Suppressor macrophage treated with lipopolysaccharide for 1 hour (primary cell): ENCODE measurements at regions not wholly inside any gene's neighbourhood (a gene's known extent, or its start where the extent isn't known, plus 50 kb on each side); places are given as distances from the start of the nearest gene placed in this dataset.

ENCODE experiments used
- DNase-seq, 3 donors: peaks; one replicate each; pipeline ENCODE4 v3.0.0-alpha.2; 2020 to 2022

GRCh38 chr12:45674181-45674977 is 55.1 kb upstream of the ARID2 start:
- DNase-seq, result no peak

DNA sequence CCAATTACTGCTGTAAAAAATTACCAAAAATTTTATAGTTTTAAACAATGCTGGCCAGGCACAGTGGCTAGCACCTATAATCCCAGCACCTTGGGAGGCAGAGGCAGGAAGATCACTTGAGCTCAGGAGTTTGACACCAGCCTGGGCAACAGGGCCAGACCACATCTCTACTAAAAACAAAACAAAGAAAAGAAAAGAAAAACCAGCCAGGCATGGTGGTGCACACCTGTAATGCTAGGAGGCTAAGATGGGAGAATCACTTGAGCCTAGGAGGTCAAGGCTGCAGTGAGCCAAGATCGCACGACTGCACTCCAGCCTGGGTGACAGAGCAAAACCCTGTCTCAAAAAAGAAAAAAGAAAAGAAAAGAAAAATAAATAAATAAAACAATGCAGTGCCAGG is 54.0 kb upstream of the ARID2 start:
- DNase-seq, result no peak
